NCI-H1105 (cell line): ENCODE measurements at regions not wholly inside any gene's neighbourhood (a gene's known extent, or its start where the extent isn't known, plus 50 kb on each side); places are given as distances from the start of the nearest gene placed in this dataset.

Experiments
- DNase-seq: peaks from one replicate; lab custom pipeline; 2025; lab: John Stamatoyannopoulos, UW

DNA sequence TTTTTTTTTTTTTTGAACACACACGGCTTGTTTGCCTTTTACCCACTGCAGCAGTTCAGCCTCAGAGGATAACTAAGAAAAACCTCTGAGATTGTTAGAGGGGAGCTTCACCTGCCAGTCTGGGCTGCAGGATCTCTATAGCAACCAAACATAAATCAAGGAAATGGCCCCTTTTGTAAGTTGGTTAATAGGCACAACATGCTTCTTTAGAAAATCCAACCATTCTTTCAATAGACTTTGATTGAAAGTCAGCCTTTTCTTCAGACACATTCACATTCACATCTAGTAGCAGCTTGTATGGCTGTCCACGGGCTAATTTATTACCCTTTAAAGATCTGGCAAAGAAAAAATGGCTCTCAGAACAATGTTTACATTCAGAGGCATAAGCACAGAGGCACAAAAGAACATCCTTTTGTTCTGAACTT, 136.6 kb upstream of the RARB start:
- DNase-seq = peak; percentile 5

DNA sequence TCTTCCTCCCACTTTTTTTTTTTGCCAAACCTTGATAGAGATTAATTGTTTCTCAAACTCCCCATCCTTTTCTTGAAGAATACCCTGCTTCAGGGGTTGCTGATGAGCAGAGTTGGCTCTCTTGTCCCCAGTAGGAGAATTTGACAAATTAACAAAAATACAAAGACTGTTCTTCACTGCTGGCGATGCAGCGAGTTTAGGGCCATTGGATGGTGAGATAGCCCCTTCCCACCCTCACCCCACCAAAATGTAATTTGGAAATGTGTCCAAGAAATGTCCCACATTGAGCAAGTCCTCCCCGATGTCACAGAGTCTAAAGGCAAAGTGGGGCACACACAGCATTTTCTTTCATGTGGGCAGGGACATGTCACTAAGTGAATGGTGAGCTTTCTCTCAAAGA, 136.0 kb upstream of the RARB start:
- DNase-seq = no peak

DNA sequence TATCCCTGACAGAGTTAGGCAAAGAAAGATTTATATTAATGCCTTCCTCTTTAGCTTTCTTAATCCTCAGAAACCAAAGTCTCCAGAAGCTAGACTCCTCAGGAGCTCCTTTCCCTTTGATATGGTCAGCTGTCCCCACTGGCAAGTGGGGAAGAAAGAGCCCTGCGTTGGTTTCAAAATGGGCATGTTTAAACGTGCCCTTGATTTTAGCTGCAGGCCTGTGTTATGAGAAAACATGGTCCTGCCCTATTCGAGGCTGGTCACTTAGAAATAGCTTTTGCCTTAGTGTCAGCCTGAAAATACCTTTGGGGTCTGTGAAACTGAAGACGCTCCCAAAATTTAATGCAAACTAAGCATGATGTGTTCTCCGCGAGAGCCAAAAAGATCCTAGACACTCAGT, 135.5 kb upstream of the RARB start:
- DNase-seq = no peak

DNA sequence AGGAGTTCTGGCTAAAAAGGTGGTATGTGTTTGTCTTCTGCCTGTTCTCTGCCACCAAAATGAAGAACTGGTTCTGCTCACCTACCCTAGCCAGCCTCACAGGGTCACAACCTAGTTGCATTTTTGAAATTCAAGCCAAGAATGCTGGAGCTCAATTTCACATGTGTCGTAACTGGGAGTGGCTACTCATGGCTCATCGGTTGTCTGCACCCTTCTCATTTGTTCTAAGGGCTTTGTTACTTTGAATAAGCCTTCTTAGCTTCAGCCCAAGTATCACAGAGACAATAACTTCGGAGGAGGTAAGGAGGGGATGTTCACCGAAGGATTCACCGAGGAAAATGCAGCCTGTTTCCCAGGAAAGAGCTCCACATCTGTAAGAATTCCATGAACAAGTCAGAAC, 134.3 kb upstream of the RARB start:
- DNase-seq = no peak

DNA sequence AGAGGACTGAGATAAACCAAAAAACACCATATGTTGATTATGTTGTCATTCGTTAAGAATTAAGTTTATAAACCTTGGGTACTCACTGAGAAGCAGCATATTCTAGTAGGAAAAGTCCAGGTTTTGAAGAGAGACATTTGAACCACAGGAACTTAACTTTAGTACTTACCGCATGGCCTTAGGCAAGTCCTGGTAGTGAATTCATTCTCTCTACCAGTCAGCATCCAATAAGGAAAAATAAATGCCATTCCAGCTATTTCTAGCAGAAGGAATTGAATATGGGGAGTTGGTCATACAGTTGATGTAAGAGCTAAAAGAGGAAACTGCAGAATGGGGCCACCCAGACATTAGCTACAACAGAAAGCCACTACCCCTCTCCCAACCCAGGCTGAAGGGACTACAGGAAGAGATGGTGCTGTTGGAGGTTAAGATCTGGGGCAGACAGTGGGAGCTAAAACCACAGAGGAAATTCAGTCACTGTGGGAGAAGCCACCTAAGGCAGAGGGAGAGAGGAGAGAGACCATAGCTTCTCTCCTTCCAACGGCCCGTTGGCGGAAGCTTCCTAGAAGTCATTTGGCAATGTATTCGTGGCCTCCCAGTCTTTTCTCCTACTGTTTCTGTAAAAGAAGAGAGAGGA, 133.8 kb upstream of the RARB start:
- no peak for DNase-seq

DNA sequence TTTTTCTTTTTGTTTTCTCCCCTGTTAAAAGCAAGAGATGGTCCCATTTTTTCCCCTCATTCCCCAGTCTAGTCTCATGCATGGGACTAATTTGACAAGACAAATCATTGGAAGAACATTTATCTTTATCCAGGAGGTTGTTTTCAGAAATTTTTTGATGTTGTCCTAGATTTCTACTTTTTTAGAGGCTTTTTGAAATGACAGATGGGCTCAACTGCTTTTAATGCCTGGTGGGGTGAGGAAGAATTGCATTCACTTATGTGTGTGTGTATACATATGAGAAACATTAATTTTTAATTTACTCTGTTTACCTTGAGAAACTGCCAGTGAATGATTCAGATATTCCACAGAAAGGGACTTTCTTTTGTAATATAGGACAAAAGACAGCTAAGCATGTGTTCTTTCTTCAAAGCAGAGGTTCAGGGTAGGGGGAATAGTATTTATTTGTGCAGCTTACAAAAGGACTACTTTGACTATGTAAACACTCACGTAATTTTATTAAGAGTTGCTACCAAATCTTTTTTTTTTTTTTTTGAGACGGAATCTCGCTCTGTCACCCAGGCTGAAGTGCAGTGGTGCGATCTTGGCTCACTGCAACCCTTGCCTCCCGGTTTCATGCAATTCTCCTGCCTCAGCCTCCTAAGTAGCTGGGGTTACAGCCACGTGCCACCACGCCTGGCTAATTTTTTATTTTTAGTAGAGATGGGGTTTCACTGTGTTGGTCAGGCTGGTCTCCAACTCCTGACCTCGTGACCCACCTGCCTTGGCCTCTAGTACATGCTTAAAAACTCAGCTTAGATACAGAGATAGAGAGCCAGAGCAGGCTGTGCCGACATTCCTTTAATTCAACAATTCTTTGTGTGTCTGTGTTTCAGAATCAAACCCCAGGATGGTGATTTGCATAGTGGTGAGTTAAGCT, 130.1 kb upstream of the RARB start:
- DNase-seq = no peak

DNA sequence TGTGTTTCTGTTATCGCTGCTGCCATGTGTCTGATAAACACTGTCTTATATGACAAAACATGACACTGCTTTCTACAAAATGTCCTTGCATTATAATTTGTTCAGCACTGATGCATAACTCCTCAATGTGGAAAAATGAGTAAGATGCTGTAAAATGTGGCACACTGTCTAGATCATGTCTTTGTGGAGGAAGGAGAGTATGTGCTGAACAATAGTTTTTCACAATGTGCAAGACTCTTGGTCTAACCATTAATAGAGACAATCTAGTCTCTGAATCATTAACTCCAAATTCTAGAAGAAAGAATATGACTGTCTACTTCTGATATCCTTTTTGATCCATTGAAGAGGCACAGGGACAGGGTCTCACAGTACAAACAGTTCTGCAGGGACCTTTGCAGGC, 127.9 kb upstream of the RARB start:
- DNase-seq = no peak

DNA sequence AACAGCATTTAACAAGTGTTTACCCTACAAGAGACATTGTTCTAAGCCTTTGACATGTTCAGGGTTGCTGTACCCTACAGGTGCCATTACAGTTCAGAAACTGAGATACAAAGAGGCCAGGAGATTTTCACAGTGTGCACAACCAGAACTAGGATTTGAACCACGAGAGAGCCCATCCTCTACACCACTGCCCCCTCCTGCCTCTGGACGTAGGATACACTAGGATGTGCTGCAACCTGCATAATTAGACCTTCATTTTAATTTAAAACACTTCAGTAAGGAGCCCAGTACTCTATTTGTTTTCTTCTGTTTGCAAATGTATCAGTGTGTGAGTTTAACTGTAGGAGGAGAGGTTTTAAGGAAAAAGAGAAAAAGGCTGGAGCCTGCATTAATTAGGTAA, 123.1 kb upstream of the RARB start:
- DNase-seq = no peak

DNA sequence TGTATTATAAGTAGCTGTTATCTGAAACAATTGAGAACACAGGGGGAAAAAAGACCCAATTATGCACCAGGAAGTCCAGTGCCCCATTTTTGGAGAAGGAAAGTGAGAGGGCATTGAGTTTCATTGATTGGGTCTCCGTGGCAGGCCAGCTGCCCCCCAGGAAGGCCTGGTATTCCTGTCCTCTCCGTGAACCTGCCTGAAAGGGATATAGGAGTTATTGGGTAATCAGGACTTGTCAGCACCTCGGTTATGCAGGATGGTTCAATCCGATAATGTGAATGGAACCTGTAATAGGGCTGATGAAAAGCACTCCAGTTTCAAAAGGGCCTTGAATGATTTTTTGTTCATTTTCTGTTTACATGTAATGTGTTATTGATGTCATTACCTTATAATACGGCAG, 122.0 kb upstream of the RARB start:
- no peak for DNase-seq

DNA sequence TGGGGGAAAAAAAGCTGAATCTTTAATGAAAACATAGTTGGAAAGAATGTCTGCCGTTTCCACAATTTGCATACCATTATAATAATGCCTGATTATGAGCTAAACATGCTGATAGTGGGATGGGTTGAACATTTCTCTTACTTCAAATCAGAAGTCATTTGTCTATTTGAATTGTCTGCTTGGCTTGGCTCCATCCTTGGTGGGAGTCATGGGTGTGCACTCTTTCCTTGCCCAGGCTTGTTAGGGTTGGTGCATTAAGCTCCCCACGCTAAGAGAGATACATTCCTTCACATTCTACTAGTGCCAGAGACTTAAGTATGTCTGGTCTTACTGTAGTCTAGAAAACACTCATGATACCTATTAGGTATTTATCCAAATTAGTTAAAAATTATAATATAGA, 121.4 kb upstream of the RARB start:
- DNase-seq = no peak

DNA sequence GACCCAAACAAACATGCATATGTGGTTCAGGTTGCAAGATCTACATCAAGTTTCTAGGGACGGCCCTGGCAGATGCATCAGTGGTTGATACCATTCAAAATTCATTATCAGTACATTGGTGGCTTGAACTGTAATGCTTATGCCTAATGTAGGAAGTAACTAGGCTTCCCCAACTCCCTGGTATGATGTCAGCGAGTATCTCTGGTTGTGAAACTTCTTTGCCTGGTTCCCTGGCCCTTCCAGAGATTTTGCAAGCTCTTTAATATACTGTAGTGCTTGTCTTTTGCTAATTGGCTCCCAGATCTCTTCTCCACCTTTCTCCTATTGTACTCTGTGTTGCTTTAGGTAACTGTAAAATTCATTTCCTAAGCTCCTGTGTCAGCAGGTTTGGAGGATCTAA, 114.8 kb upstream of the RARB start:
- no peak for DNase-seq

DNA sequence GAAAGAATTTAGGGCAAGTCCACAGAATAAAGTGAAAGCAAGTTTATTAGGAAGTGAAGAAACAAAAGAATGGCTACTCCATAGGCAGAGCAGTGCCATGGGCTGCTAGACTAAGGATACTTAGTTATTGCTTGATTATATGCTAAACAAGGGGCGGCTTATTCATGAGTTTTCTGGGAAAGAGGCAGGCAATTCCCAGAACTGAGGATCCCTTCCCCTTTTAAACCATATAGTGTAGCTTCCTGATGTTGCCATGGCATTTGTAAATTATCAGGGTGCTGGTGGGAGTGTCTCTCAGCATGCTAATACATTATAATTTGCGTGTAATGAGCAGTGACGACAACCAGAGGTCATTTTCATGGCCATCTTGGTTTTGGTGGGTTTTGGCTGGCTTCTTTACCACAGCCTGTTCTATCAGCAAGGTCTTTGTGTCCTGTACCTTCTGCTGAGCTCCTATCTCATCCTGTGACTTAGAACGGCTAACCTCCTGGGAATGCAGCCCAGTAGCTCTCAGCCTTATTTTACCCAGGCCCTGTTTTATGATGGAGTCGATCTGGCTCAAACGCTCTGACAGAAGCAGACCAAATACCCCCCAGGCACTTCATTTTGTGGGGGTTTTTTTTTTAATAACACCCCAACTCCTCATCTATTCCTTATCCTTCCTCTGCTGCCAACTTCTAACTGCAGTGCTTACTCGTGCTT, 103.0 kb upstream of the RARB start:
- no peak for DNase-seq

DNA sequence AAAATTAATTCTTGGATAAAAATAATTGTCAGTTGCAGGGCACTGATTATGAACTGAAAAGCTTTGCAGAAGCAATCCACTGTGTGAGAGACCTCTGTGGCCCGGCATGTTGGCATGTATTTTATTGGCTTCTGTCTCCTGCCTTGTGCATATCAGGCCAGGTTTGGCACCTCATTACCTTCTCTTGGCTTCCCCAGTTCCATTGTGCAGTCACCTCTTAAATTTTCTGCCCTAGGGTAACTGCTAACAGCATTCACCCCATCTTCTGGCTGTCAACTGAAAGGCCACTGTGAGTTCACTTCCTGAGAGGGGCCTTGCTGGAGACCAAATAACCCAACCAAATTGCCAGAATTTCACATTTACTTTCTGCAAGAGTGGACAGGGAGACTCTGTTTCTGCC, 92.7 kb upstream of the RARB start:
- no peak for DNase-seq

DNA sequence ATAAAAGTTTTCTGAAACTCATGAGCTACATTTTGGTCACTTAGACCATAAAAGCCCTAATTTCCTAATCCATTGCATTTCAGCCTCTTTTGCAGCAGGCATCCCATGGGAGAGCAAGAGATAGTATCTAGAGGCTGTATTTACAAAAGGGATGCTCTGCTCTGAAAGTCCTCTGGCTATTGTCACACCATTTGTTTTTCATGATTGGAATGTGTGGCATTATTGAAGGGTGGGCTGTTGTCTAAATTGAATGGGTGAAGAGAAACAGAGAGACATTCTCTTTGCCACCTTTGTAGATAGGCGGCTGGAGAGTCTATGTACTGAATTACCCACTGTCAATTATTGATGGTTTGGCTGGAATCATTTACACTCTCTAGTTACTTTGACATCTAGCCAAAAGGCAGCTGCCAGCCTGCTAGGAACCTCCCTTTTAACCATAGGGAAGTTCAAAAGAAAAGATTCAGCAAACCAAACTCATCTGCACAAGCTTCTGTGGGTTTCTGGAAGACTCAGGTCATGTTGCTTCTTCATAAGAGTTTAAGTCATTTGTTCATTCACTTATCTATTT, 89.8 kb upstream of the RARB start:
- no peak for DNase-seq

DNA sequence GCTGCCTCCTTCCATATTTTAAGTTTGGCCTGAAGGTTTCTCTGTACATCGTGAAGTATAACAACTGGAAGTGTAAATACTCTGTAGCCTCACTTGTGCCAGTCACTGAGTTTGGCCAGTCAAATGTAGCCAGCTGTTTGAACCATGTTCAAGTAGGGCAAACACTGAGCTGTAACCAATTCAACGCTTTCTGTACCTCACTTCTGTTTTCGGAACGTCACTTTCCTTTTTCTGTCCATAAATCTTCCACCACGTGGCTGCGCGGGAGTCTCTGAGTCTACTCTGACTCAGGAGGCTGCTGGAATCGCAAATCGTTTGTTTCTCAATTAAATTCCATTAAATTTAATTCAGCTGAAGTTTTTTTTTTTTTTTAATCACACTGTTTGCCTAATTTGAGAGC, 88.8 kb upstream of the RARB start:
- no peak for DNase-seq

DNA sequence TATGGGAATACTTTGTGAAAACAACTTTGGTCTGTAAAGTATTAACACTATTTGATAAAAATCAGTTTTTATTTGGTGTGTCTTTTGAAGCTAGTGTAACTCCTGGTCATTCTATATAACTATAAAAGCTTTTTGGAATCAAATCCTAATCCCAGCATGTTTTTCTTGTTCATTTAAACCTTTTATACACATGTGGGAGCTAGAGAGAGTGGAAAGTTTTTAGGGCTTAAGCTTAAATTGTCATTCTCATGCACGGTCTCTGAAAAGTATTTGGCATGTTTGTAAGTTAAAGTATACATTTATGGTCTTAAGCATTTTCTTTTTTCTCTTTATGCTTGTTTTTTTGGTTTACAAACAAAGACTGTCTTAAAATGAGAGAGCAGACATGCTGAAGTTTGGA, 83.4 kb upstream of the RARB start:
- DNase-seq = no peak

DNA sequence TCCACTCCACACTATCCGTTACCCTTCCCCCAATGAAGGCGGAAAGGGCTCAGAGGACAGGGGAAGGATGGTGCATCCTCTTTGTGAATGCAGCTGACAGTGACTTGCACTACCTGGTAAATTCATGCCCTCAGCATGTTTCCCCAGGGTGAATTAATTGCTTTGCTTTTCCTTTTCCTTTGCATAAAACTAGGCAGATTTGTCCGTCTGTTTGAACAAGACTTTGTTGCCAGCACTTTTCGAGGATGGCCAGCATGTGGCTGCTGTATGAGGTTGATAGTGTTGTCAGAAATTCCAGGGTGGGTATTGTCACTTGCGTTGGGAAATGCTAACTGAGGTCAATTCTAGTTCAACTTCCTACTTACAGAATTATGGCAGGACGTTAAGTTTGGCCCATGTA, 79.0 kb upstream of the RARB start:
- no peak for DNase-seq

DNA sequence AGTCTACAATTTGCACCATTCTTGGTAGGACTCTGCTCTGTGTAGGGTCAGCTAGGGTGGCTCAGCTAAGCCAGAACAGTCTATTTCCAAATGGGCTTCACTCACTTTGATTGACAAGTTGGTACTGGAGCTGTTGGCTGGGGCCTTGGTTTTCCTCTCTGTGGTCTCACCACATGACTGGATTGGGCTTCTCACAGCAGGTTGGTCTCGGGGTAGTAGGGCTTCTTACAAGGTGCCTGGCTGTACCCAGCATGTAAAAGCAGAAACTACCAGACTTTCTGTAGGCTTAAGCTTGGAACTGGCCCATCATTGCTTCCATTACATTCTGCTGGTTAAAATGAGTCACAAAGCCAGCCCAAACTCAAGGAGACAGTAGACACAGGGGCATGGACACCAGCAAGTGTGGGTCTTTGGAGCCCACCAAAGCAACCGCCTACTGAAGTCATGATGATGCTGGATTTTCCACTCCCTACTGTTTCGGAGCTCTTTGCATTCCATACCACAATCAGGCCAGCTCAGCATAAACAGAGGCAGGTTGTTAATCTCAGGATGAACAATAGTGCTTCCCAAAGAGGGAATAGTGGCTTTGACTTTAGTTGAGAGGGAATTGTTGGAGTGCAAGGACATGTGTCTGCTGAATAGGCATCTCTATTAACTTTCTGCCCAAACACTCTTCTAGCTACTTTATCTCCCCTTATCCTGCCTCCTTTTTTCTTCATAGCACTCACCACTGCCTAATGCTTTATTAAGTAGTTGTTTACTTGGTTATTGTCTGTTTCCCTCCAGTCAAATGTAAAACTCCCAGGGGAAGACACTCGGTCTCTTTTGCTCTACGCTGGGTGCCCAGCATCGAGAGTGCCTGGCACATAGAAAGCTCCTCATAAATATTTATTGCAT, 78.0 kb upstream of the RARB start:
- no peak for DNase-seq

DNA sequence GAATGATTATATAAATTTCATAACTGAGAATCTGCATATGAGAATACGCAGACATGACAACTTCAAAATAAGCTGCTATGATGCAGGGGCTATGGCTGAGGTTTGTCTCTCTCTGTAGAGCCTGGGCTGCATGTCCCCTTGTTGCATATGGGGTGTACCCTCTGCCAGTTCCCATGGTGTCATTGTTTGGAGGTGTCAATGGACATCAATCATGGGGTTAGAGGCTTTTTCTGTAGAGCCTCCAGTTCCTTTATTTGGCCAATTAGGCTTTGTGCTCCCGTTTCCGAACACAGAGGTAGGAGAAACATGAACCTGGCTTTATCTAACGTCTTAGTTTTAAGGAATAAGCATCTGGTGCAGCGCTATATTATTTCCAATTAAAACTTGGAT, 77.3 kb upstream of the RARB start:
- DNase-seq = no peak

DNA sequence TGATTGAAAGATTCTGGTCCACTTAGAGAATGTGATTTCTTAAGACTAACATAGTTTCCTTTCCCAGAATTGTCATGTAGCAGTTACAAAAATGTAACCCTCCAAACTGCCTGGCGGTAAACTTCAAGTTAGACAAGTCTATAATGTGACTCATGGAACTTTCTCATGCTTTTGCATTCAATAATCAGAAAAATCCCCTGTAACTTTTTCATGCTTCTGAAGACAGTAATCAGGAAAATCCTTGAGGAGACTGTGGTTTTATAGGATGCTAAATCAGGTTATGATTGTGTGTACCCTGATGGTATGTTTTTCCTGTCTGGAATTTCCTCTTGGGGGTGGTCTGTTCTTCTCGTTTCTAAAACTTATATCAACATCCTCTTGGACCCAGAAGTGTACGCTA, 74.0 kb upstream of the RARB start:
- no peak for DNase-seq

DNA sequence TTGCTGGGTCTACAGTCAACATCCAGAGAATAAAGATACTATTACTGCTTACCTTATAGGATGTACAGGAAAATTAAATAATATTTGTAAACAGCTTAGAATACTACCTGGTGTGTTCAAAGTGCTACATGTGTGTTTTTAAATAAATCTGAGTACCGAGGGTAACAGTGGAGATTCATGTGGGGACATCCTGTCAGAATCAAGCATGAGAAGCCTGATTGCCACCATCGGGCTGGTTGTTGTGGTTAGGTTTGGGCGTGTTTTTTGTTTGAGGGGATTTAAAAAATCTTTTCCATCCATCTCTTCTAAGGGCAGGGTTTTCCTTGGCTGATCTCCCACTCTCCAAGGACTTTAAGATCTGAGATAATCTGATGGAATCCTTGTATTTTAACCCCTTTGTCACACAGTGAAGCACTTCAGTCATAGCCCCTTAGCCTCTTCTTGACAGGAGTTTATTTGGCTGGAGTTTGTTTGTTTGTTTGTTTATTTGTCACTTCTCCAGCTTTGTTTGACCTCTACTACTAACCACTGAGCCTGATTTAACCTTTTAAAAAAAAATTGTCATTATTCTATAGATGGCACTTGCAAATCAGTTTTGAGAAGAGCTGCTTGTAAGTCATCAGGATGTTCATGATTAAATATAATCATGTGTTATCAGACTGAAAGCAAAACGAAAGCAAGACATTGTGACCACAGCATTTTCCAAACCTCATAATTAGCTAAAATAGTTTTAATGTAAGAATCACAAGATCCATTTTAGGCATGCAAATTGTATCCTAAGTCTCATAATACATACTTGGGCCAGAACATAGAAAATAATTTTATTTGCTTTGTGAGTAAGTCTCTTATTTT, 72.8 kb upstream of the RARB start:
- no peak for DNase-seq
